ENCODE measurements at regions not wholly inside any gene's neighbourhood (a gene's known extent, or its start where the extent isn't known, plus 50 kb on each side); places are given as distances from the start of the nearest gene placed in this dataset.

DNA sequence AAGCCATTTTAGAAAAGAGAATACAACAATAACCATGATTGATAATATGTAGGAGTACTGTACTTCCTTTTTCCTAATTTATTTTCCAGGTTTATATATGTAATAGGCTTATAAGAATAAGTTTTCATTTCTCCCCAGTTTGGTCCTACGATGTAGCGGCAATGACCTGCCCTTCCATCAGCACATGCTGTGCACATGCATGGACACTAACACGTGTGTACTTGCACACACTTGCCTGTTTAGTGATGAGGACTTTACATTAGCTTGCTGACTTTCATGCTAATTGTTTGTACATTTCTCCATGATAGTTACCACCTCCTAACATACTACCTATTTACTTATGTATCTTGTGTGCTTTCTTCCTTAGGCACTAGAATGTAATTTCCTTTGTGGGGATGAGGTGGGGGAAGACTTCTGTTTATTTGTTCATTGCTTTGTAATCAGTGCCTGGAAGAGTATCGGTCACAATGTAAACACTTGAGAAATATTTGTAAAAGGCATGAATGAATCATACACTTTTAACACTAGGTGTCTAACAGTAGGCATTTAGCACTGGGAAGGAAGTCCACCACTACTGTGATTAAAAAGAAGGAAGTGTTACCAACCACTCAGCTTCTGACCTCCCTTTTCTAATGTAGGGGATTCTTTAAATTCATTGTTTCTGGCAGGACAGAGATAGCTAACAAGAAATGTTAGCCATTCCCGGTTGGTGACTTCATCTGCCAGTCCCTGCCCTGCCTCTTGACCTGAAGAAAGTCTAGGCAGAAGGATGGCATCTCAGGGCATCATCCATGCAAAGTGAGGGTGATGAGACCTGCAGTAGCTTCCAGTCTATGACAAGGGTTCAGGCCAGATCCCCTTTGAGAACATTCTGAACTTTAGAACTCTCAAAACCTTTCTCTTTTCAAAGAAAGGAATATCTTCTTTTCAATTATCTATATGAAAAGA lies 120.2 kb upstream of the RAB18 start:
- intact Hi-C loops (cut with micrococcal nuclease; ENCODE audit: unreplicated experiment): no loop called here
- Histone ChIP-seq H4K20me1 (ENCODE audit: control insufficient read depth, insufficient read depth) (no peaks in the 10 kb centered on the region), H3K4me2 (ENCODE audit: control insufficient read depth, insufficient read depth) (no peak overlapping the region), H3K4me1 (ENCODE audit: control insufficient read depth, insufficient read depth, low read length) (no peaks in the 10 kb centered on the region), H2AFZ (ENCODE audit: control insufficient read depth, low read depth, low read length) (no peak overlapping the region), H3K27me3 (replicated peaks in 1 of 2; ENCODE audit: control insufficient read depth in 2 of 2, insufficient read depth in 2 of 2, low read length in 1 of 2) (no peaks in the 10 kb centered on the region; a peak in 1 of 4 replicates), H3K79me2 (ENCODE audit: control insufficient read depth, insufficient read depth, low read length) (no peaks in the 10 kb centered on the region), H3K9ac (ENCODE audit: control insufficient read depth, insufficient read depth, low read length) (no peak overlapping the region), H3K9me3 (replicated peaks; ENCODE audit: control insufficient read depth, insufficient read depth, low read length) (no peaks in the 10 kb centered on the region), H3K27ac (ENCODE audit: control insufficient read depth, insufficient read depth) (no peak overlapping the region), H3K36me3 (ENCODE audit: control insufficient read depth in 2 of 2, insufficient read depth in 2 of 2, low read length in 1 of 2) (no peaks in the 10 kb centered on the region), H3K4me3 (no peak overlapping the region)
- no peak for FAIRE-seq
- in situ Hi-C loops (cut with MboI): no loop called here
- WGBS (ENCODE audit: insufficient coverage, insufficient replicate concordance, low lambda C conversion rate, missing lambda C conversion rate): 27% methylated on average over 5 of the region's 5 CpGs
- no peak for TF ChIP-seq RUNX3 (IDR thresholded peaks at IDR 0.05; ENCODE audit: low read length)
- TF ChIP-seq HDAC6 (IDR thresholded peaks at IDR 0.05; ENCODE audit: unreplicated experiment): no peak
- TF ChIP-seq, protein P1, sequence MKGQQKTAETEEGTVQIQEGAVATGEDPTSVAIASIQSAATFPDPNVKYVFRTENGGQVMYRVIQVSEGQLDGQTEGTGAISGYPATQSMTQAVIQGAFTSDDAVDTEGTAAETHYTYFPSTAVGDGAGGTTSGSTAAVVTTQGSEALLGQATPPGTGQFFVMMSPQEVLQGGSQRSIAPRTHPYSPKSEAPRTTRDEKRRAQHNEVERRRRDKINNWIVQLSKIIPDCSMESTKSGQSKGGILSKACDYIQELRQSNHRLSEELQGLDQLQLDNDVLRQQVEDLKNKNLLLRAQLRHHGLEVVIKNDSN (IDR thresholded peaks at IDR 0.05; ENCODE audit: borderline replicate concordance, extremely low read length, insufficient read depth, low read depth, low read length): no peak
- TF ChIP-seq TCF3 (IDR thresholded peaks at IDR 0.05; ENCODE audit: borderline replicate concordance, insufficient read depth, low read depth, low read length): no peak
- TF ChIP-seq SP1 (IDR thresholded peaks at IDR 0.05; ENCODE audit: low read depth, low read length): no peak
- TF ChIP-seq HCFC1 (IDR thresholded peaks at IDR 0.05; ENCODE audit: low read length): no peak
- TF ChIP-seq, protein P2, sequence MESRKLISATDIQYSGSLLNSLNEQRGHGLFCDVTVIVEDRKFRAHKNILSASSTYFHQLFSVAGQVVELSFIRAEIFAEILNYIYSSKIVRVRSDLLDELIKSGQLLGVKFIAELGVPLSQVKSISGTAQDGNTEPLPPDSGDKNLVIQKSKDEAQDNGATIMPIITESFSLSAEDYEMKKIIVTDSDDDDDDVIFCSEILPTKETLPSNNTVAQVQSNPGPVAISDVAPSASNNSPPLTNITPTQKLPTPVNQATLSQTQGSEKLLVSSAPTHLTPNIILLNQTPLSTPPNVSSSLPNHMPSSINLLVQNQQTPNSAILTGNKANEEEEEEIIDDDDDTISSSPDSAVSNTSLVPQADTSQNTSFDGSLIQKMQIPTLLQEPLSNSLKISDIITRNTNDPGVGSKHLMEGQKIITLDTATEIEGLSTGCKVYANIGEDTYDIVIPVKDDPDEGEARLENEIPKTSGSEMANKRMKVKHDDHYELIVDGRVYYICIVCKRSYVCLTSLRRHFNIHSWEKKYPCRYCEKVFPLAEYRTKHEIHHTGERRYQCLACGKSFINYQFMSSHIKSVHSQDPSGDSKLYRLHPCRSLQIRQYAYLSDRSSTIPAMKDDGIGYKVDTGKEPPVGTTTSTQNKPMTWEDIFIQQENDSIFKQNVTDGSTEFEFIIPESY (IDR thresholded peaks at IDR 0.05): no peak
- no peak for TF ChIP-seq MXI1 (IDR thresholded peaks at IDR 0.05; ENCODE audit: low read depth, low read length)
- no peak for TF ChIP-seq CEBPB (IDR thresholded peaks at IDR 0.05; ENCODE audit: borderline replicate concordance in 1 of 2, low read depth in 2 of 2, low read length in 2 of 2)
- ATAC-seq: no peak
- RAD21 ChIA-PET (ENCODE audit: unreplicated experiment): no interaction called here
- CTCF ChIA-PET: no interaction called here
- DNase-seq (ENCODE audit: low read depth, low spot score): no peak
- POLR2A ChIA-PET: no interaction called here
- BruUV-seq (replicated peaks): no TSS peak
- SMC1A ChIA-PET (ENCODE audit: uncharacterized antibody, unreplicated experiment): no interaction called here
